DMS79 (cell line): ENCODE measurements at regions not wholly inside any gene's neighbourhood (a gene's known extent, or its start where the extent isn't known, plus 50 kb on each side); places are given as distances from the start of the nearest gene placed in this dataset.

Experiments
- DNase-seq: peaks from one replicate; lab custom pipeline; 2025; lab: John Stamatoyannopoulos, UW

DNA sequence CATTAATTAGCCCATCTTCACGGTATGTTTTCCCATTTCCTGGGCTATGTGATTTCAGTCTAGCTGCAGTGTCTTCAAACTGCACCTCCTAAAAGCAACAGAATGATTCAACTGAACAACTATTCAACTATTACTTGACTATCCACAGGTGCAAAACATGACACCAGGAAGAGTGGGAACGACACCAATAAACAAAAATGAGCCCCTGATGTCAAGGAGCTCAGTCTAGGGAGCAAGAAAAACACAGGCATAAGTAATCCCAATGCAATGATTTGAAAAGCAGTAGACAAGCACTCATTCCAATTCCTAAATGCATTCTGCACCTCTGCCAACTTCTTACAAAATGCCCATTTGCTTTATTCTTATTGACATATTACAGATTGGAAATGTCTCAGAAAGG lies 285.6 kb downstream of the ETS1 start:
- DNase-seq = no peak

DNA sequence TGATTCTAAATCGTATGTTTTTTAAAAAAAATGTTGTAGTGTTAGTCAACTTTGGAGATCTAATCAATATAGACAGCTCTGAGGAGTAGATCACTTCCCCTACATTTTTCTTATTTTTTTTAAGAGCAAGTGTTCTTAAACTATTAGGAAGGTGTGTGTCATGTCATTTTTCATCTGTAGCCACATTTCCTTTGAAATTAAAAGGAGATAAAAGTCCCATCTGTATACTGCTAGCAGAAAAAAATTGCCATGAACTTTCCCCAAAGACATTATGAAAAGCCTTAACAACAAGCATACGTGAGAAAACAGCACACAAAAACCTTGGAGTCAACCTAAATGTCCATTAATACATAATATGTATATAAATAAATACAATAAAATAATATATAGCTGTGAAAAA lies 286.6 kb downstream of the ETS1 start:
- DNase-seq = no peak

DNA sequence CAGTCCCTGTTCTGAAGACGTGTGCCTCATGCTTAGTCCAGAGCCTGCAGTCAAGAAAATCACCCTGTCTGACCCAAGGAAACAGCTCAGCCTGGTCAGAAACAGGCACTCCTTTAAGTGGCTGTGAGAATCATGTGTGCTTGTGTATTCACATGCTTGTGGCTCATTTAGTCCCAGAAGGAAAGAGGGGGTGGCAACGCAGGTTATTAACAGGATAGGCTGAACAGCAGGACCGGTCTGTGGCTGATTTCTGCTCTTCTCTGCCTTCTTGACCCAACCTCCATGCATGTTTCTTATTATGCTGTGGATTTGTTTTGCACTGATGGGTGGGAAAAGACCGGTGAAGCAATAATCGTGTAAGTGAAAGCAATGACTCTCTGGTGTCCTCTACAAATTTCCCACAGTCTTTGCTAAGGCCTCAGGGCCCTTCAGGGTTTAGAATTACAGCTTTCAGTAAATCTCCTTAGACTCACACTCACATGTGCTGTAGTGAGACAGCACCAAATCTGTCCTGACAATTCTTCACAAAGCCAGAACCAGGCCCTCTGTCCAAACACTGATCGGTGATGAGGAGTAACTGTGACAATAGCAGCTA lies 288.1 kb downstream of the ETS1 start:
- DNase-seq = no peak

DNA sequence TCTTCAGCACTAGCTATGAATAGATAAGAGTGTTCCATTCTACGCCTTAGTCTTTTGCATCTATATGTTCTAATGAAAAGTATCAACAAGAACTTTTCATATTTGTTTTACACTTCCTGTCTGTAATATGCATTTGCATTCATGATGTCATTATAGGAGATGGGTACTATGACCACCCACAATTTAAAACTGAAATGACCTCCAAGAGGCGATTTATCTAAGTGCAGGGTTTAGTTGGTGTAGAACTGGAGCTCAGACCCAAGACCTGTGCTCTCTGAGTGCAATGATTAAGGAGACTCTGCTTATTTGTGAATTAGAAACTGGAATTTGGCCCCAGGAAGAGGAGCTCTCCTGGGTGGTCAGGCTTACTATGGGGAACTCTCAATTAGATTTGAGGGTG lies 289.1 kb downstream of the ETS1 start:
- no peak for DNase-seq

DNA sequence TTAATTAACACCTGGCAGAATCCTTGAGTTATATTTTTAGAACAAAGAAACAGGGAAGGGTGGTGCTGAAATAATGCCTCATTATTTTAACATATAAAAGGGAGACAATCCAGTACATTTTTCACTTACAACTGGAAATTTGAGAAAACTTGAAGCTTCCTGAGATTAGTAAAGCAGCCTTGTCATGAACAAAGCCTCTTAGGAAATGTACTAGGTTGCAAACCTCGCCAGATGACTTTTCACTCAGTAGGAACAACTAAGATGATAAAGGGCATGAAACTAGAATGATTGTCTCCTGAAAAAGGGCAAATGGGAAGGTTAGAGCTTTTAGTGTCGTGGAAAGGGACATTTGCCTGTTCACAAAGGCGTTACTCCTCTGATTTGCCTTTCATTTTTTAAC lies 289.6 kb downstream of the ETS1 start:
- DNase-seq = no peak

DNA sequence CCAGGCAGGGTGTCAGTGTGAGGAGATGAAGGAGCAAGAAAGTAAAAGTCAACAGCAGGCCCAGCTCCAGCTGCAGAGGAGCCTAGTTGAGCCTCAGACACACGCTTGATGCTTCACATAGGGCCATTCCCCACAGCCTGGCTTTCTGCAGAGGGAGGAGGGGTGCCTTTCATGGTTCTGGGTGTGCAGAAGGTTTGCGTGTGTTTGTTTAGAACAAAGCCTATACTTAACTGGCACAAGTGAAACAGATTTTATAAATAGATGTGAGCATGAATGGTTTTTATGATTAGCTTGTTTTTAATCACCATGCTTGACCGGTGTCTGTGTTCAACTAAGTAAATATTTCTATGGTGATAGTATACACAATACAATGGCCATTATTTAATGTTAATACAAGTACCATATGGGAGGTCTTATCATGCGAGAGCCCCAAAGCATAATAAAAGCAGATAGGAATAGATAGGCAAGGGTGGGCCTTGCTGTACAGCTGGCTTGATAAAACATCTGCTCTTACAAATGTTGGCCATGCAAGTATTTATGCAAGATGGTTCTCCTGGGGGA lies 290.2 kb downstream of the ETS1 start:
- DNase-seq = no peak

DNA sequence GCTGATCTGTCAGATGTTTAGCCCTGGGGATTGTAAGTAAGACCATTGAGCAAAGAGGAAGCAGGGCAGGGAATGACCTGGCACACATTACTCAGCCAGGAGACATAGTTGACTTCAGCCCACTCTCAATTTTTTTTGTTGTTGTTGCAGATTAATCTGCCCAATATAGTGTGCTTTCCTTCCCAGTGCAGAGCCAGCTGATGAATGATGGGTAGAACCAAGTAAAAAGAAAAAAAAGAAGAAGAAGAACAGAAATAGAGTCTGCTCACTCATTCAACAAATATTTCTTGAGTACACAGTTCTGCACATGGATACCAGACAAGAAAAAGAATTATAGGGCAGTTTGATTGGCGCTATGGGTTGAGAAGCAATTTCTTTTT lies 292.7 kb downstream of the ETS1 start:
- no peak for DNase-seq

DNA sequence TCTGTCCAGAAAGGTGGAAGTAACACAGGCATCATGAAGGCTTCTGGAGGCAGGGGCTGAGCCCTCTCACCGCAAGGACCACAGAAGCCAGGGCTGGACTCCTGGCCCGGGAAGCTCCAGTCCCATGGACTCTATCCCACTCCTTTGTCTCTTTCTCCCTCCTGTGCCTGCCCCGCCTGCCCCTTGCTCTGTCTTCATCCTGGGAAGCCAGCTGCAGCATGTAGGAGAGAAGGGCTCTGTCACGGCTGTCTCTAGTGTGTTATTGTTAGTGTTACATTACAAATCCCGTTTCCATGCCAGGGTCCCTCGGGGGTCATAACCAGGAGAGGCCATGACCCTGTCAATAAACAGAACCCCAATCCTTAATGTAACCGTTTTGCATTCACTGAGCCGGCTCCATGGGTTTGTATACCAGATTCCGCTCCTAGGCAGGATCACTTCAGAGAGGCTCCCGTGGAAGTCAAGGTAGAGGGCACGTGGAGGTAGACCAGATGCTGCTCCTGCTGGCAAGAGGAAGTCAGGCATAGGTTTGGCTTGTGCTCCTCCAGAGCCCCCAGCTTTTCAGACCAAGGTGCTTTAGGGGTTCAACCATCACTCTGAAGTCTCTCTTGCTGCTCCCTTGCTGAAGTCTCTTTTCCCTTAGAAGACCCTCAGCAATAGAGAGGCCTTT lies 293.2 kb downstream of the ETS1 start:
- DNase-seq = no peak

DNA sequence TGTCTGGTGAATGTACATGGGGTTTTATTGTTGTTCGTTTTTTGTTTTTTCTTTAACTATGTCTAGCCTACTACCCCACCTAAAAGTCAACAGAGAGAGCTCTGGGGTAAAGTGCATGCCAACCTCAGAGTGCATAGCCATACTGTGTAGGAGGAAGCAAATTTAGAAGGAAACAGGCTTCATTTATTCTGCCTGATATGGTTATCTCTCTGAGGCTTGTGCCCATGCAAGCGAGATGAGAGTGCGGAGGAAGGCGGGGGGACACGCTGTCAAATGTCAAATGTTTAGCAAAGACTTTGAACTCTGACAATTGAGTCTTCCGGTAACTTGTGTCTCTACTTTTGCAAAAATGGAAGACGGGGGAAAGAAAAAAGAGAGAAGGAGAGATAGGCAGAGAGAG lies 295.5 kb downstream of the ETS1 start:
- no peak for DNase-seq

DNA sequence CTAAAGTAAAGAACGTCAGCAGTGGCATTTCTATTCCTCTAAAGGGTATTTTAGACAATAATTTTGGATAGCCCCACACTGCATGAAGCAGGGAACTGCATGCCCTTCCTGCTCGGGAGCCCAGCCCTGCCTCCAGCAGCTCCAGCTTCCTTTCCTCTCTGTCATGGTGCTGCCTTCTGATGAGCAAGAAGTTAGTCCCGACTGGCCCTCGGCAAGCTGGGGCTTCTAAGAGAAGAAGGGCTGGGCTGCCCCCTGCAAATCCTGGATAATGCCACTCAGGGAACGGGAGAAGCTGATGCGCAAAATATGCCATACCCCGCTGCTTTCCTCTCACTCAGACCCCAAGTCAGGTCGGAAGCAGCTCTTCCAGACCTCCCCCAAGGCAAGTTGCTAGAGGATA lies 296.4 kb downstream of the ETS1 start:
- DNase-seq = no peak

DNA sequence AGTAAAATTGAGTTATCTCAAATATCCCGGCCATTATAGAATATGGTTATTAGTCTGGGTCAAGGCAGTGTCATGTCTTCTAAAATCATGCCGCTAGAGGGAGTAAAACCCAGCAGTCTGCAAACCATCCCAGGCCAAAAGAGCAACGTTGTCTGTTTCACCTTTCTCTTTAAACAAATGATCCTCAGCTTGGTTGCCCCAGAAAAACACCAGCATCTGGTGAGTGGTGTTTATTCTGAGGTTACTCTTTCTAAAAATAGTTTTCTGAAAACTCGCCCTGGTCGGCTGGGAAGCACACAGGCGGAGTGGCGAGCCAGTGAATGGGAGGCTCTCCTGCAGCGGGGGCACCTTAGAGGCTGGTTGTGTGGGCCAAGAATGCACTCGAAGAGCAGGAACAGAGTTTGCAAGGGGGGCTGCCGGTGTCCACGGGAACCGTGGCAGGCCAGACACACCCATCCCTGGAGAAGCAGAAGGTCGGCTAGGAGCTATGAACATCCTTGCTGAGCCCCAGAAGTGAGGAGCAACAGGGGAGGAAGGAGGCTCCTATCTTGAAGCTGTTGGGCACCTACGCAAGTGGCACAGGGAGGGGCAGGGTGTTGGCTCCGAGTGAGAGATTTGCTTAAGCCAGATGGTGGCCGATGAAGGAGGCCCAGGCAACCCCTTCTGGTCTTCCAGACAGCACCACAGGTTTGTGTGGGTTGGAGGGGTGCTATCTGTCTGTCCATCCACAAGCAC lies 297.1 kb downstream of the ETS1 start:
- DNase-seq = peak; percentile 55

DNA sequence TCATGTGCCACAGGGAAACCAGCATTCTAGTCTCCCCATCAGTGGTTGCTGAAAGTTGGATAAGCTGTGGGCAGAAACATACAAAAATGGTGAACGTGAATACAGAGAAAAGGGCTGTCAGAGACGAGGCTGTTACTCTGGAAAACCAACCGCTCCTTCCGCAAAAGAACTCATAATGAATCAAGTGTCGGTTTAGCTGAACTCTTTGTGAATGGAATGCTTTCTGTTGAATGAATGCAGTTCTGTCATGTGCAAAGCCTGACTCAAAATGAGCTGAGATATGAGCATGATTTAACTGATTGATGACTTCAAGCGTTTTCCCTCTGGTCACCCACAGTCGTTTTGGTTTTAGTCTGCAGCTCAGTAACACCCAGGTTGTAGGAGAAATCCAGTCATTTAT lies 298.3 kb downstream of the ETS1 start:
- DNase-seq = no peak

DNA sequence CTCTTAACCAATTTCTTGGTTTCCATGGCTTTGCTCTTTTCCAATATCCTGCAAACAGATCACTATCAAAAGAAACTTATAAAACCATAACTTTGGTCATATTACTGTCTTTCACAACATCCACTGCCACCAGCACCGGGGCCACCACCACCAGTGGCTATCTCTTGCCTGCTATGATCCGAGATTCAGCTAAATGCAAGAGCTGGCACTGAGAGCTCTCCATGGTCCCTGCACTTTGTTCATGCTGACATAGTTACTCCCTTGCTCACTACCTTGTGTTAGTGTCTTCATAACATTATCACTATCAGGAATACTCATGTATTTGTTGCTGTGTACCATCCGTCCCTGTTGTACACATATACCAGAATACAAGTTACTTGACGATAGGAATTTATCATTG lies 299.0 kb downstream of the ETS1 start:
- no peak for DNase-seq

DNA sequence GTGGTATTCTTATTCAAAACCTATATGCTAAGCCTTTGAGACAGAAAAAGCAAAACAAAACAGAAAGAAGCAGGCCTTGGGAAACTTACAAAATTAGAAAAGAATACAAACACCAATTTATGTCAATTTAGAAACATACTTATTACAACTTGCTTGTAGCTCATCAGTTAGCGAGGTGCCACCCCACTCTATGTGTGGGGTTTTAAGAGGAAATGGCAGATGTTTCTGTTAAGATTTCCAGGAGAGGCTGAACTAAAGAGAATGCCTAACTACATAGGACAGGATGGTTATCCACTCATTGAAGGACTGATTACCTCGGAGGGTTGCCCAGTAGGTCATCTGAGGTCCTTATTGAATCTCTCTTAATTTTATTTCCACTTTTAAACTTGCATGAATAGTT lies 302.0 kb downstream of the ETS1 start:
- no peak for DNase-seq

DNA sequence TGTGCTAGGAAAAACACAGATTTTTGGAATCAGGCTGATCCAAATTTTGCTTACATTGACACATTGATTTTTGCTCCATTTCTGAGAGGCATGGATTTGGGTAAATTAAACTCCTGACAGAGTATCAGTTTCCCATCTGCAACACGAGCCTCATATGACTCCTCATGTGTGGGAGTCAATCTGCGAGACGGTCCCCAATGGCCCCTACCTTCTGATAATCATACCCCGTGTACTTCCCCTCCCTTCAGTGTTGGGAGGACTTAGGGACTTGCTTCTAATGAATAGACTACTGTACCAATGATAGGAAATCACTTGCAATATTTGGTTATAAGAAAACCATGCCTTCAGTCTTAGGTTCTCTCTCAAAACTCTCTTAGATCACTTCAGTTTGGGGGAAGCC lies 302.7 kb downstream of the ETS1 start:
- no peak for DNase-seq

DNA sequence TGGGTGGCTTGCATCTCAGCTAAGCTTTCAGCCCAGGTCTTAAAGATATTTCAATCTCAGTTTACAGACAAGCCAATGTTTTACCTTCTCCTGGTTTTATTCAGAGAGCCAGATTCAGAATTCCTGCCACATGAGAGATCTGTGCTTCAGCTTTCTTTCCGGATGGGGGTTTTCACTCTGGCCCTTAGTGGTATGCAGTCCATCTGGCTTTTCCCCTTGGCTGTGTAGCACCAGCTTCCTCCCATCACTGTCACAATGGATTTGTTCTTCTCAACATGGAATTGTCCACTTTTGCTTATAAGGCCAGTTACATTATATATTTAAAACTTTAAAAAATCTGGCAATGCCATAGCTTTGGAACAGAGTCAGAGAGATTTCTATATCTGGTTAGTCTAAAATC lies 303.9 kb downstream of the ETS1 start:
- DNase-seq = no peak

DNA sequence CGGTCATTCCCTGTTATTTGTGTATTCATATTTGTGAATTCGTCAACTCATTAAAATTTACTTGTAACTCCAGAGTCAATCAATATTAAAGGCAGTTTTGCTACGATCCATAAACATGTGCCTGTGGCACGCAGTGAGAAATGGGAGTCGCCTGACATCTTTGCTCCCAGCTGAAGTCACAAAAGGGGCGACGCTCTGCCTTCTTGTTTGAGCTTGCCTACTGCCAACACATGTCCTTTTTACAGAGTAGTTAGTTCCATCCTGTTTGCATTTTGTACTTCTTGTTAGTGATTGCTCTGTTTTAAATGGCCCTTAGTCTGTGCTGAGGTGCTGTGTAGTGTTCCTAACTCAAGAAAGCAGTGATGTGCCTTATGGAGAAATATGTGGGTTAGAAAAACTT lies 305.3 kb downstream of the ETS1 start:
- no peak for DNase-seq

DNA sequence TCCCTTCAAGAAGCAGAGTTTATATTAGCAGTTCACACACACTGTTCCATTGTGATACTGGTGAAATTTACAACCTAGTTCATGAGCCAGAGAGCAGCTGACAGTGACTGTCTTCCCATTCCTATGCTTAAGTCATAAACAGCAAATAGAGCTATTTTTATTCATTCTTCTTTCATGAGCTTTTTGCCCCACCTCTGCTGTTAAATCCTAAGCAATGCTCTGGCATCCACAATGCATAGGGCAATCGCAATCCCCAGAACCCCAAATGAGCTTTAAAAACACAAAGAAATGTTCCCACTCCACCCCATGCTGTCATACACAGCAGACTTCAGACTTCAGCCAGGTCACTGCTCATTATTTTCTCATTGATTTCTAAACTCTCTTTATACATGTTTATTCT lies 307.5 kb downstream of the ETS1 start:
- no peak for DNase-seq

DNA sequence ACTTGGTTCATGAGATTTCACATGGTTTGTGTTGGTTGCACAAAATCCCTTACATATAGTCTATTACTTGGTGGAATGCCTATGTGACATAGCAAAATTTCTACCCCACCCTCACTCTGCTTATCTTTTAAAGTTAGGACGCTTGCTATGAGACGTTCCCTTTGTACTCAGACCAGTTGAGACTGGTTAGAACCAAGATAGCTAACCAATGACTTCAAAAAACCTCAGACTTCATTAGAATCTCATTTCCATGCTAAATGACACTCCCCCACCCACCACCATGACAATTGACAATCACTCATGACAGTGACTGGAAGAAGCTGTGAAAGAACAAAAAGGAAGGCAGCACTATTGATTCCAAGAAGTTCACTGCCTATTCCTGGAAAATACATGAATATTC lies 313.6 kb downstream of the ETS1 start:
- no peak for DNase-seq

DNA sequence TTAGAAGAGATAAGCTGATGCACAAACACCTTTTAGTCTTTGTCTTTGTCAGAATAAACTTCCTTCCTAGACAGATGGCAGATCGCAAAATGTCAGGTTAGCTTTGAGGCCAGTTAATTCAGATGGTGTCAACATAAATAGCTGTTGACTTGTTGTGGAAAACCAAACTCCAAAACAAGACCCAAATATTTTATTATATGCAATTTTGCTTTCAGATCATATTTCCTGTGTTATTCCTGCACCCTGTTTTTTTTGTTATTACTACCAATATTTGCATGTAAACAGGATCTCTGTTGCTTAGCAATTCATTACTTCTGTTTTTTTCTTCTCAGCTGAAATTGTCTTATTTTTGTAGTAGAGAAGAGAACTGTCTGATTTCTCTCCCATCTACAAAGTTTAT lies 316.0 kb downstream of the ETS1 start:
- DNase-seq = no peak

DNA sequence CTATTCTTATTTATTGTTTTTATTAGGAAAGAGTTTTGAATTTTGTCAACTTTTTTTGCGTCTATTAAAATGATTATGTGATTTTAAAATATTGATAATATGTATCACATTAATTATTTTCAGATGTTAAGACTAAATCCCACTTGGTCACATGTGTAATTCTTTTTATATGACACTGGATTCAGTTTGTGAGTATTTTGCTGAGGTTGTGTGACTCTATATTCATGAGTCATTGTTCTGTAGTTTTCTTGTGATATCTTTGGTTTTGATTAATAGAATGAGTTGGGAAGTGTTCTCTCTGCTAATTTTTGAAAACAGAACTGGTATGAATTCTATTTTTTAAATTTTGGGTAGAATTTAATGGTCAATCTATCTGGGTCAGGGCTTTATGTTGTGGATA lies 317.9 kb downstream of the ETS1 start:
- DNase-seq = no peak

DNA sequence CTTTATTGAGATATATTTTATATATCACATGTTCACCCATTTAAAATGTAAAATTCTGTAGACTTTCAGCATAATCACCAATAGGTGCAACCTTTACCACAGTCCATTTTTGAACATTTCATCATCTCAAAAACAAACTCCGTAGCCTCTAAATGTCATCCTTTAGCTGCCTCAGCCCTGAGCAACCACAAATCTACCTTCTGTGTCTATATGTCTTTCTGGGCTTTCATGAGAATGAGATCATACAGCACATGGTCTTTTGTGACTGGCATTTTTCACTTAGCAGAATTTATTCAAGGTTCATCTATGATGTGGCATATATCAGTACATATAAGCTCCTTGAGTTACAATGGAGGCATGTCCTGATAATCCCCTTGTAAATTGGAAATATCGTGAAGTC lies 320.5 kb downstream of the ETS1 start:
- no peak for DNase-seq
